ENCODE measurements at regions not wholly inside any gene's neighbourhood (a gene's known extent, or its start where the extent isn't known, plus 50 kb on each side); places are given as distances from the start of the nearest gene placed in this dataset.
"Not testable (repeated sequence)": the region's sequence is repeated elsewhere in the genome, so short reads cannot be mapped to it uniquely, and the experiment has no call there.

GRCh38 chr5:159504106-159504856 is 174.0 kb upstream of the IL12B start:
- DNase-seq = no peak

- DNase-seq = no peak
Observed at GRCh38 chr5:159504857-159505304, 174.6 kb upstream of the IL12B start.

DNA sequence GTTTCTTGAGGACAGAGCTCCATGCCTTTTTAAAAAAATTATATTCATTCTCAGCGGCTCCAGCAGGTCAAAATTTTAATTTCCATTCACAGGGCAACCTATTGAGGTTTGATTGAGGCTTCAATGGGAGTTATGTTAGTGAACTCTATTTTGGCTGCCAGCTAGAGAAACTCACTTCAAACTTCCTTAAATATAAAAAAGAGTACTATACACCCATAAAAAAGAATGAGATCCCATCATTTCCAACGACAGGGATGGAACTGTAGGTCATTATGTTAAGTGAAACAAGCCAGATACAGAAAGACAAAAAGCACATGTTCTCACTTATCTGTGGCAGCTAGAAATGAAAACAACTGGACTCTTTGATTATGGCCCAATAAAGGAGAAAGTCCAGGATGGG is 176.8 kb upstream of the IL12B start:
- DNase-seq = no peak

- no peak for DNase-seq
Observed at GRCh38 chr5:159507661-159508060, 177.4 kb upstream of the IL12B start.

DNA sequence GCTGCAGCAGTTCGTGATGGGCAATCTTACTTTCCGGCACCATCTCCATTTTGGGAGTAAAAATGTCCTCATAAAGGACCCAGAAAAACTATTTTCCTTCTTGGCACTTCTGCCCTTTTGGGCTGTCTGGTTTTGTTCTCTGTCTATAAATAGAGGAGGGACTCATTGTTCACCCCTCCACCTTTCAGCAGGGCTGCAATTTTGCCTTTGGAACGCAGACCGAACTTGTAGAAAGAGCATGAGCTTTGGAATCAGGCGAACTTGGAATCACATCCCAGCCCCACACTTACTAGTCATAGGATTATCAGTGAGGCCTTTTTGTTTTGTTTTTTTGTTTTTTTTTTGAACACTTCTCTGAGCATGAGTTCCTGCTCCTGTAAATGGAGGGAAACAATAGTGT is 178.1 kb upstream of the IL12B start:
- DNase-seq = no peak

DNA sequence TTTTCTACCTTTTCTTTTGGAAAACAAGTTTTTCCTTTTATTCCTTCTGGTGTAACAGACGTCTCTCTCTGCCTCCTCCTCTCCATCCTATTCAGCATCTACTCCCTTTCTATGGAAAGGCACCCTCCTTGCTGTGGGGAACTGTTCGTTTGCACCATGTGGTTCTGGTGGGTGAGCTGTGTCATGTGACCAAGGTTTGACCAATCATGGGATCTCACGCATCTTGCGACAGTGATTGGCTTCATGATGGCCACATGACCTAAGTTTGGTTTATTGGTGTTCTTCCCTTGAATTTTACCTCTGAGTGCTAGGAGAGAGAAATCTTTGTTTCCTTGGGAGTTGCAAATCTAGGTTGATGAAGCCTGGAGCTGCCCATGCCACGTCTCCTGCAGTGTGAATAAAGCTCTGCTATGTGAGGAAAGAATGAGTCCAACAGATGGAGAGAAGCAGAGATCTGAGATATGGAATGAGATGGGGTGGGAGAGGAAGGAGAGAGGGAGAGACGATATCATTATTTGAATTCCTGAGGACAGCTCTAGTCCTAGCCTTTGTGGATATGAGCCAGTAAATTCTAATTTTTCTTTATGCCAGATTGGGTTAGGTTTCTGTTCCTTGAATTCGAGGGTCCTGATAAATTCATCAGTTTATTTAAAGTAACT is 178.8 kb upstream of the IL12B start:
- DNase-seq = no peak

DNA sequence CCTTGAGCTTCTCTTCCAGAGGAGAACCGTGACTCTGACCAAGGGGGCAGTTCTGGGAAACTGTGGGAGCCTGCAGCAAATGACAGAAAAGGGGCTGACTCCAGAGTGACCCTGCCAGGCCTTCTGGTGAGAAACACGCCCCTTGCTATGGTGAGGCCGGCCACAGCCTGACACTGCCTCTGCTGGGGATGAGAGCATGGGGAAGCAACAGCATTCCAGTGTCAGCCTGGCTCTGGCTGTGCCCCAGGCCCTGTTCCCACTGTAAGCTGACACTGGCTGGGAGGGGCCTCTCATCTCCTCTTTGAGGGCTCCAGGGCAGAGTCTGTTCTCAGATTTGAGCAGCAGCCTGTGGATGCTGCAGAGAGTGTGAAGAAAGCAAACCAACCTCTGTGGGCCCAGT is 180.0 kb upstream of the IL12B start:
- DNase-seq = no peak

DNA sequence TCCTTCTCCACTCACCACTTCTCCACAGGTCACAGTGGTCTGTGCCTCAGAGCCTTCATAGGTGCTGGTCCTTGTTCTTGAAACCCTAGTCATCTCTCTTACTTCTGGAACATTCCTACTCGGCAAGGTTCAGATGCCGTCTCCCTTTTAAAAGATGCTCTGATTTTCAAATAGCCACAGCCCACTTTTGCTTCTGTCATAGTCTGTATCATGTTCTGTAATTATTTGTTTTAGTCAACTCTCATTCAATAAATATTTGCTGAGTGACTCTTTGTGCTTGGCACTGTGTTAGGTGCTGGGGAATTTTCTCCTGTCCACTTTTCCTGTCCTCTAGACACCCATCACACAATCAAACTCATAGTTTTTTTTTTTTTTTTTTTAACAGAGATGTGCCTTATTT is 181.3 kb upstream of the IL12B start:
- DNase-seq = no peak

DNA sequence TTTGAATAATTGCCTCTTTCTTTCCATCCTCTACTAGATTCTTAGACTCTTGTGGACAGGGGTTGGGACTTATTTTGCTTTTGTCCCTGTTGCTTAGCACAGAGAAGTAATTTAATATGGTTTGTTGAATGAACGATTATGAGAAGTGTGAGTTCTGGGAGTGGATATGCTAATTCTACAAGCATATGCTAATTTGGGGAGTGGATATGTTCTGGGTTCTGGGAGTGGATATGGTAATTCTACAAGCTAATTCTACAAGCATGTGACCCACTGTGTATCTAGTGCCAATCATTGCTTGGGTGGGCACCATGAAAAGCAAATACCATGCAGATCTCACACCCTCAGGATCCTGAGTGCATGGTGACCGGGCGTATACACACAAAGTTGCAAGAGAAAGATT is 181.8 kb upstream of the IL12B start:
- no peak for DNase-seq

DNA sequence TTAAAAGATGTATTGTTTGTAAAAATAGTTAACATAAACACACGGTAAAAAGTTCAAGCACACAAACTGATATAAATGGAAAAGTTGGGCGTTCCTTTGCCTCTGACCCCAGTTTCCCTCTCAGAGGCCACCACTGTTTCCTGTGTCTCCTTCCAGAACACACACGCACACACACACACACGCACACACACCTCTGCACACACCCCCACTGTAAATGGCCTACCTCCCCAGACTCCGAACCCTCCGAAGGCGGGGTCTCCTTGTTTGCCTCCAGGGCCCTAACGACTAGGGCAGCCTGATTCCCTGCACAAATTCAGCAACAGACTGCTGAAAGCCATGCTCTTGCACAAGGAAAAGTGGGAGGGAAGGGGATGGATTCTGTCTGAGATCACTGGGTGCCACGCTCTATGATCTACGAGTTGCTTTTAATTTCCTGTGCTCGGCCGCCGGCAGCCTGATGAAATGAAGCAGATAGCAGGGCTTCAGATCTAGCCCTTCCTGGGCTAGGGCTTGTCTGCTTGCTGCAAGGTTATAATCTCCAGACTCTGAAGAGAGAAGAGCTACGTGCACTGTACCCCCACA is 184.0 kb upstream of the IL12B start:
- DNase-seq = no peak

DNA sequence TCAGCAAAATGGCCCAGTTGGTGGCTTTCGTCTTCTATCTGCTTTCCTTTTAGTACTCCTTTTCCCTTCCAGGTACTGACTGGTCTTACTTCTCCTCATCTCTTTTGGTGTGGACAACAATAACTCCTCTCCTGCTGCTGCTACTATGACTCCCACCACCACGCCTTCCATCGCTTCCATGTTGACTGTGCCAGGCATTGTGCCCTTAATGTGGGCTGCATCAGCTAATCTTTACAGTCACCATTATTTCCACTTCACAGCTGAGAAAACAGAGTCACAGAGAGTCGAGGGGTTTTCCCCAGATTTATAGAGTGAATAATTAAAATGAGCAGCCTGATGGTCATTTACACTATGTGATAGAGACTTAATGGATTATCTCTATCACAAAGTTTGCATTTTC is 184.9 kb upstream of the IL12B start:
- no peak for DNase-seq

GRCh38 chr5:159515909-159516415 is 185.7 kb upstream of the IL12B start:
- DNase-seq = peak; percentile 88

- no peak for DNase-seq
Observed at GRCh38 chr5:159518371-159518770, 188.1 kb upstream of the IL12B start.

DNA sequence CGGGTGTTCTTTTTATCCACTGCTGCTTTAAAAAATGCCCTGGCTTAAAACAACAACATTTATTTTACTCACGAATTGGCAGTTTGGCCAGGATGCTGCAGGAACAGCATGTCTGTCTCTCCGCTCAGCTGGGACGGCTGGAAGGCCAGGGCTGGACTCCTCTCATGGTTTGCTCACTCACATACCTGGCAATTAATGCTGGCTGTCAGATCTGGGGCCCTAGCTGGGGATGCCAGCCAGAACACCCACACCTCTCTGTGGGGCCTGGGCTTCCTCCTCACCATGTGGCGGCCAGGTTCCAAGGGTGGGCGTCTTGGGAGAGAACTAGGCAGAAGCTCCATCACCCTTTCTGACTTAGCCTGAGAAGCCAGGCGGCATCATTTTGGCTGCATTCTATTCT is 189.1 kb upstream of the IL12B start:
- no peak for DNase-seq

DNA sequence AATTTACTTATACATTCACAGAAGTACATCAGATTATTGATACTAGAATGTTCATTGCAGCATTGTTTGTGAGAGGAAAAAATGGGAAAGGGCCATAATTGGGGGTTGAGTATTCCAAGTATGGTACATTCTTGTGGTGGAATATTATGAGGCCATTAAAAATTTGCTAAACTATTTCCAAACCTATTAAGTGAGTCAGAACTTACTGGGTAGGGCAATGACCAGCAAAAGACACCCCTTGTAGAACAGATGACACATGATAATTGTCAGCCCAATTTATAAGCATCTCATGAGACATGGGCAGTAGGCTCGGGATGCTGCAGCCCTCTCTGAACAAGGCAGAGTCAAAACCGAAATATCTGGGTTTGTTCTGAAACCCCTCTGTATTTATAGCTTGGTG is 192.6 kb upstream of the IL12B start:
- no peak for DNase-seq

- not testable (repeated sequence) for DNase-seq
Observed at GRCh38 chr5:159524279-159524678, 194.0 kb upstream of the IL12B start.

GRCh38 chr5:159525117-159525516 is 194.8 kb upstream of the IL12B start:
- no peak for DNase-seq

DNA sequence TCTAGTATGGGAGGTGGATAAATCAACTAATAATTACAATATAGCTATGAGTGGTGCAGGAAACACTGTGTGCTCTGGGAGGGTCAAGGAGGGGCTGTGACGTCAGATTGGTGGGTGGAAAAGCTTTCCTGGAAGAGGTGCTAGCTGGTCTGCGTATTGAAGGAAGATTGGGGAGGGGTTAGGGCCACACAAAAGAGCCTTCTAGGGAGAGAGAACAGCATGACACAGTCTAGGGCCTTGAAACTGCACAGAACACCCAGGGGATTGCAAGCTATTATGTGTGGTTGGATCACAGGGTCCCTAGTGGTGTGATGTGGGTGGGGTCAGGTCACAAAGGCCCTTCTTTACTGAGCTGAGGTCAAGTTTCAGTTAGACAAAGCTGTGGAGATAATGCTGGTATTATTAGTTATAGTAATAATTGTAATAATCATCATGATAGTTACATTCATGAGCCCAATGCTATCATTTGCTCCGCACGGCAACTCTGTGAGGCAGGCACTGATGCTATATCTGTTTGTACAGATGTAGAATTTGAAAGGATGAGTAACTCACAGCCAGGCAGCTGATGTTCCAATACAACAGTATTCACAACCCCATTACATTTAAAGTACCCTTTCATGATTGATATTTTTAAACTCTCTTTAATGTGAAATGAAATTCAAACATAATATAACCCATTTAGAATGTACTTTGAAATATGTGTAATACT is 197.4 kb upstream of the IL12B start:
- no peak for DNase-seq

- no peak for DNase-seq
Observed at GRCh38 chr5:159531554-159532105, 201.3 kb upstream of the IL12B start.

- no peak for DNase-seq
Observed at GRCh38 chr5:159533197-159533596, 202.9 kb upstream of the IL12B start.

GRCh38 chr5:159536166-159536565 is 205.9 kb upstream of the IL12B start:
- no peak for DNase-seq

GRCh38 chr5:159536646-159537045 is 206.4 kb upstream of the IL12B start:
- DNase-seq = no peak

DNA sequence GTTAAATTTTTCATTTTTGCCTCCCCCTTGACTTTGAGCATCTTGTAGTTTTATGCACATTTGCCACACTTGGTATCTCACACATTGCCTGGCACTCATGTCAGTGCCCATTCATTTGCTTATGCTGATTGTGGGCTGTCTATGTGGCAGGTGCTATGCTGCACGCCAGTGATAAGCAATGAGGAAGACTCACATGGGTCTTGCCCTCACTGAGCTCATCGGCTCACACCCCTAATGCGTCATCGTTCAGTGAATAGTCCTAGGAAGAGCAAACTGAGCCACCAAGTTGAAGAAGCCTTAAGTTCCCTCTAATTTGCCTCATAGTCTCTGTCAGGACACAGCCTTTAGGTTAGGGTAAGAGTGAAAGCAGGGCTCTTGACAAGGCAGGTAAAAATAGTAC is 209.4 kb upstream of the IL12B start:
- no peak for DNase-seq
